ENCODE measurements at regions not wholly inside any gene's neighbourhood (a gene's known extent, or its start where the extent isn't known, plus 50 kb on each side); places are given as distances from the start of the nearest gene placed in this dataset.

DNA sequence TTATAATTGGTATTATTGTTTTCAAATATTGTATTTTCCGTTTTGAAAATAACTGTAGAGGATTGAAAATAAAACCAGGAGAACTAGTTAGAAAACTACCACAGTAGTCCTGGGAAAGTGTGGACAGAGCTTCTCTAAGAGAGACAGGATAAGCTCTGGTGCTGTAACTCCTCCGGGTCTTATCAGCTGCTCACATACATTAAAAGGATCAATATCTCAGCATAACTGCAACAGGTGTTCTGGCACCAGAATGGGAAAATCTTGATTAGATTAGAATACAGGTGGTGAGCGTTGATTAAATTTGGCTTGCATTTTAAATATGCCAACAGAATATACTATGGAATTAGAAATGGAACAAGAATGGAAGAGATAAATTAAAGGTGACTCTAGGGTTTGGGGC, 1138.9 kb upstream of the ADGRB3 start (continued):
- TF ChIP-seq, protein P1, sequence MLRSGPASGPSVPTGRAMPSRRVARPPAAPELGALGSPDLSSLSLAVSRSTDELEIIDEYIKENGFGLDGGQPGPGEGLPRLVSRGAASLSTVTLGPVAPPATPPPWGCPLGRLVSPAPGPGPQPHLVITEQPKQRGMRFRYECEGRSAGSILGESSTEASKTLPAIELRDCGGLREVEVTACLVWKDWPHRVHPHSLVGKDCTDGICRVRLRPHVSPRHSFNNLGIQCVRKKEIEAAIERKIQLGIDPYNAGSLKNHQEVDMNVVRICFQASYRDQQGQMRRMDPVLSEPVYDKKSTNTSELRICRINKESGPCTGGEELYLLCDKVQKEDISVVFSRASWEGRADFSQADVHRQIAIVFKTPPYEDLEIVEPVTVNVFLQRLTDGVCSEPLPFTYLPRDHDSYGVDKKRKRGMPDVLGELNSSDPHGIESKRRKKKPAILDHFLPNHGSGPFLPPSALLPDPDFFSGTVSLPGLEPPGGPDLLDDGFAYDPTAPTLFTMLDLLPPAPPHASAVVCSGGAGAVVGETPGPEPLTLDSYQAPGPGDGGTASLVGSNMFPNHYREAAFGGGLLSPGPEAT (IDR thresholded peaks at IDR 0.05; ENCODE audit: low read depth): no peak
- TF ChIP-seq BACH1 (IDR thresholded peaks at IDR 0.05; ENCODE audit: borderline replicate concordance) (no peak), SMARCA5 (IDR thresholded peaks at IDR 0.05) (no peak), CBX3 (IDR thresholded peaks at IDR 0.05; ENCODE audit: borderline replicate concordance, low read depth) (no peak), BCL11A (IDR thresholded peaks at IDR 0.05; ENCODE audit: low read depth, low read length) (no peak), MEF2A (IDR thresholded peaks at IDR 0.05; ENCODE audit: insufficient read depth, low read depth, low read length) (no peak), SIX5 (IDR thresholded peaks at IDR 0.05; ENCODE audit: low read depth, low read length, severe bottlenecking) (no peak)
- TF ChIP-seq, protein P2, sequence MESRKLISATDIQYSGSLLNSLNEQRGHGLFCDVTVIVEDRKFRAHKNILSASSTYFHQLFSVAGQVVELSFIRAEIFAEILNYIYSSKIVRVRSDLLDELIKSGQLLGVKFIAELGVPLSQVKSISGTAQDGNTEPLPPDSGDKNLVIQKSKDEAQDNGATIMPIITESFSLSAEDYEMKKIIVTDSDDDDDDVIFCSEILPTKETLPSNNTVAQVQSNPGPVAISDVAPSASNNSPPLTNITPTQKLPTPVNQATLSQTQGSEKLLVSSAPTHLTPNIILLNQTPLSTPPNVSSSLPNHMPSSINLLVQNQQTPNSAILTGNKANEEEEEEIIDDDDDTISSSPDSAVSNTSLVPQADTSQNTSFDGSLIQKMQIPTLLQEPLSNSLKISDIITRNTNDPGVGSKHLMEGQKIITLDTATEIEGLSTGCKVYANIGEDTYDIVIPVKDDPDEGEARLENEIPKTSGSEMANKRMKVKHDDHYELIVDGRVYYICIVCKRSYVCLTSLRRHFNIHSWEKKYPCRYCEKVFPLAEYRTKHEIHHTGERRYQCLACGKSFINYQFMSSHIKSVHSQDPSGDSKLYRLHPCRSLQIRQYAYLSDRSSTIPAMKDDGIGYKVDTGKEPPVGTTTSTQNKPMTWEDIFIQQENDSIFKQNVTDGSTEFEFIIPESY (IDR thresholded peaks at IDR 0.05): no peak
- TF ChIP-seq, protein P3, sequence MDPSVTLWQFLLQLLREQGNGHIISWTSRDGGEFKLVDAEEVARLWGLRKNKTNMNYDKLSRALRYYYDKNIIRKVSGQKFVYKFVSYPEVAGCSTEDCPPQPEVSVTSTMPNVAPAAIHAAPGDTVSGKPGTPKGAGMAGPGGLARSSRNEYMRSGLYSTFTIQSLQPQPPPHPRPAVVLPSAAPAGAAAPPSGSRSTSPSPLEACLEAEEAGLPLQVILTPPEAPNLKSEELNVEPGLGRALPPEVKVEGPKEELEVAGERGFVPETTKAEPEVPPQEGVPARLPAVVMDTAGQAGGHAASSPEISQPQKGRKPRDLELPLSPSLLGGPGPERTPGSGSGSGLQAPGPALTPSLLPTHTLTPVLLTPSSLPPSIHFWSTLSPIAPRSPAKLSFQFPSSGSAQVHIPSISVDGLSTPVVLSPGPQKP (IDR thresholded peaks at IDR 0.05; ENCODE audit: low read depth, low read length): no peak
- TF ChIP-seq, protein P4, sequence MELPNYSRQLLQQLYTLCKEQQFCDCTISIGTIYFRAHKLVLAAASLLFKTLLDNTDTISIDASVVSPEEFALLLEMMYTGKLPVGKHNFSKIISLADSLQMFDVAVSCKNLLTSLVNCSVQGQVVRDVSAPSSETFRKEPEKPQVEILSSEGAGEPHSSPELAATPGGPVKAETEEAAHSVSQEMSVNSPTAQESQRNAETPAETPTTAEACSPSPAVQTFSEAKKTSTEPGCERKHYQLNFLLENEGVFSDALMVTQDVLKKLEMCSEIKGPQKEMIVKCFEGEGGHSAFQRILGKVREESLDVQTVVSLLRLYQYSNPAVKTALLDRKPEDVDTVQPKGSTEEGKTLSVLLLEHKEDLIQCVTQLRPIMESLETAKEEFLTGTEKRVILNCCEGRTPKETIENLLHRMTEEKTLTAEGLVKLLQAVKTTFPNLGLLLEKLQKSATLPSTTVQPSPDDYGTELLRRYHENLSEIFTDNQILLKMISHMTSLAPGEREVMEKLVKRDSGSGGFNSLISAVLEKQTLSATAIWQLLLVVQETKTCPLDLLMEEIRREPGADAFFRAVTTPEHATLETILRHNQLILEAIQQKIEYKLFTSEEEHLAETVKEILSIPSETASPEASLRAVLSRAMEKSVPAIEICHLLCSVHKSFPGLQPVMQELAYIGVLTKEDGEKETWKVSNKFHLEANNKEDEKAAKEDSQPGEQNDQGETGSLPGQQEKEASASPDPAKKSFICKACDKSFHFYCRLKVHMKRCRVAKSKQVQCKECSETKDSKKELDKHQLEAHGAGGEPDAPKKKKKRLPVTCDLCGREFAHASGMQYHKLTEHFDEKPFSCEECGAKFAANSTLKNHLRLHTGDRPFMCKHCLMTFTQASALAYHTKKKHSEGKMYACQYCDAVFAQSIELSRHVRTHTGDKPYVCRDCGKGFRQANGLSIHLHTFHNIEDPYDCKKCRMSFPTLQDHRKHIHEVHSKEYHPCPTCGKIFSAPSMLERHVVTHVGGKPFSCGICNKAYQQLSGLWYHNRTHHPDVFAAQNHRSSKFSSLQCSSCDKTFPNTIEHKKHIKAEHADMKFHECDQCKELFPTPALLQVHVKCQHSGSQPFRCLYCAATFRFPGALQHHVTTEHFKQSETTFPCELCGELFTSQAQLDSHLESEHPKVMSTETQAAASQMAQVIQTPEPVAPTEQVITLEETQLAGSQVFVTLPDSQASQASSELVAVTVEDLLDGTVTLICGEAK (IDR thresholded peaks at IDR 0.05; ENCODE audit: borderline replicate concordance): no peak
